HG03196 (cell line): ENCODE measurements at regions not wholly inside any gene's neighbourhood (a gene's known extent, or its start where the extent isn't known, plus 50 kb on each side); places are given as distances from the start of the nearest gene placed in this dataset.
"Not testable (repeated sequence)": the region's sequence is repeated elsewhere in the genome, so short reads cannot be mapped to it uniquely, and the experiment has no call there.

Experiments
- ATAC-seq: cut with Tn5 transposase; IDR thresholded peaks from one replicate; pipeline ENCODE4 v1.9.1; 2021; ENCODE audit not compliant: unreplicated experiment

- no peak for ATAC-seq
Observed at GRCh38 chr6:167661552-167662044, 165.1 kb upstream of the AFDN start.

- no peak for ATAC-seq
Observed at GRCh38 chr6:167662075-167662880, 164.4 kb upstream of the AFDN start.

- ATAC-seq, result no peak
Observed at GRCh38 chr6:167662881-167663205, 163.9 kb upstream of the AFDN start.

DNA sequence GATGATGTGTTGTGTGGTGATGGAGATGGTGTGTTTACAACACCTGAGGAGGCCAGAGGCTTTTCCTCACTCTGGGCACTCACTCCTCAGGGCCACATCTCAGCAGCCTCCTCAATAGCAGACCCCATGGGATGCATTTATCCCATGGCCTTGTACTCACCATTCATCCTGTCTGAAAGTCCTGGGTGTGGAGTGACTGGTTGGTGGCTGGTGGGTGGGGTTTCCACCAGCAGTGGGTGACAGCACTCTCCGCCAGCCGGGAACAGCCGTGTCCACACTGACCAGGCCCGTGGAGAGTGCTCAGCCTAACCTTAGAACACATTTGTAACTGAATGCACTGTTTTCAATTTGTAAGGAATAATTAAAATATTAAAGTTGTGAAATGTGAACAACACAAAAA, 163.4 kb upstream of the AFDN start:
- ATAC-seq, result no peak

GRCh38 chr6:167663784-167664443, 162.8 kb upstream of the AFDN start:
- no peak for ATAC-seq

DNA sequence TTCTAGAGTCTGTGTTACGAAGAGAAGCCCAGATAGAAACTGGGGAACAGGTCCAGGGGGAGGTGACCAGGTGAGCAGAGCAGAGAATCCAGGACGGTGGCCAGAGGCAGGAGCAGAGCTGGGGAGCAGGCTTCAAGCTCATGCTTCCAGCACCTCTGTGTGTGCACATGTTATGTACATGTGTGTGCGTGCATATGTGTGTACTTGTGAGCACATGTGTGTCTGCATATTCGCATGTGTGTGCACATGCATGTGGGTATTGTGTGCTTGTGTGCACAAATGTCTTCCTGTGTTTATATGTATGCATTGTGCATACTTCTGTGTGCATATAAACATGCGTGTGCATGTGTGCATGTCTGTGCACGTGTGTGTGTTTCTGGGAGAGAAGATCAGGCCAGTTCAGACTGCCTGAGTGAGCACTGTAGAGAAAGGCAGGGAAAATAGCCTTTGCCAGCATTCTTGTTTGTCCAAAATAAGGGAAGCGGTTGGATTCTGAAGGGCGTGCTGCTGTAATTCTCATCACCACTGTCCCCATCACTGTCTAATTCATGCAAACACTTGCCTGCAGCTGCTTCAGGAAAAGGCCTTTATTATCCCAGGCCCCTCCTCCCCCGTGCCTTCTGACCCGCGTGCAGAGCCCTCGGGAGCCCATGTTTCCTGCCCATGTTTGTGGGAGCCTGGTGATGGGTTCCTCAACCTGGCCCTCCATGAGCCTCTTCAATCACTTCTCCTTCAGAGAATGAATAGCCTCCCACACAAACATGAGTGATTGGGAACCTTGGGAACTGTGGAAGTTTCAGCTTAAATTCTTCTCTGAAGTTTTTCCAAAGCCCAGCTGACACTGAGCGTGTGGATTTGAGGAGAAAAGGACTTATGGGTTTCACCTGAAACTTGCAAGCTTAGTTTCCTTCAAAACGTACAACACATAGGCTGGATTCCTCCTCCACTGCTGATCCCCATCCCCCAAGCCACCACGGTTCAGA, 161.7 kb upstream of the AFDN start:
- ATAC-seq, result no peak

- no peak for ATAC-seq
Observed at GRCh38 chr6:167665698-167666330, 160.9 kb upstream of the AFDN start.

DNA sequence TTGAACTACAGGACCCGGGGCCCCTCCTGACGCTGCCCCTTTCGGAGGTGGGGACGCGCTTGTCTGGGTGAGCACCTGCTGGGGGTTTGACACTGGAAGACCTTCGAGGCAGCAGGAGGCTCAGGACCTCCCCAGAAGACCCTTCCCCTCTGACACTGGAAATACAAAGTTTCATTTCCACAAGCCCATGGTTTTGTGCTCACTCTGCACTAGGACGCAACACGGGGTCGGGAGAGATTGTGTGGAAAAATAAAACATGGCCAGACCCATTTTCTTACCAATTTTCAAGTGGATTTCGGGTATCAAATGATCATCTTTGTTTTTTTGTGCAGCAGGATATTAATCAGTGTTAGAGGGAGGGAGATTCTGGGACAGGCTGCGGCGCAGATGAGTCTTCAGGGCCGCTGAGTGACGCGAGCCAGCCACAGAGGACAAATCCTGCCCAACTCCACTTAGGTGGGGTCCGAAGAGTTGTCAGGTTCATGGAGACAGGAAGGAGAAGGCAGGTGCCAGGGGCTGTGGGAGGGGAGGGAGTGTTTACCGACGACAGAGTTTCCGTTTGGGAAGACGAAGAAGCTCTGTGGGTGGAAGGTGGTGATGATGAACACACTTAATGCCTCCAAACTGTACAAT, 160.0 kb upstream of the AFDN start:
- ATAC-seq, result no peak

GRCh38 chr6:167667204-167668018, 159.3 kb upstream of the AFDN start:
- ATAC-seq, result no peak

DNA sequence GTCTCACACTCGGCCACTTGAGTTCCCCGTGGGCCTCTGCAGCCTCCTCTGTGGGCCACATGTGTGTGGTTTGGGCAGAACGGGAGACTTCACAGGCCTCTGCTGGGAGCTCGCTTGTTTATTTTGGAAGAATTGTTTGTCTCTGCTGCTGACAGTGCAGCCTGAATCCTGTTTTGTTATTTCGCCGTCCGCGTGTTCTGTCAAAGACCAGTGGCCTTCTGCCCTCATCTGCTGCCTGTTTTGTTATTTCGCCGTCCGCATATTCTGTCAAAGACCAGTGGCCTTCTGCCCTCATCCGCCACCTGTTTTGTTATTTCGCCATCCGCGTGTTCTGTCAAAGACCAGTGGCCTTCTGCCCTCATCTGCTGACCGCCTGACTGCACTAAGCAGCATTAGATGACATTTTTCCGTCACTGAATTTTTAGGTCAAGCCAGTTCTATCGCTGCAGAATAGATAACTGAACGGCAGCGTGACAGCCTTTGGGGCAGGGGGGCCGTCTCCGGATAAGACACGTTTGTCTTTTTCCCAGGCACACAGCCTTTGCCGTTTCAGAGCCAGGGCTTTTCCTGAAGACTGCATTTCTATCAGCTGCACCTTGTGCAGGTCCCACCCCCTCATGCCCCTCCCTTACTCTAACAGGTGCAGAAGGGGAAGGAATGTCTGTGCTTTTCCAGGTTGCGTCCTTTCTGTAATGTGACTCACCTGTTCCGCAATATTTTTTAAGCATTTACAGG, 158.5 kb upstream of the AFDN start:
- ATAC-seq, result no peak

- no peak for ATAC-seq
Observed at GRCh38 chr6:167668754-167669552, 157.8 kb upstream of the AFDN start.

DNA sequence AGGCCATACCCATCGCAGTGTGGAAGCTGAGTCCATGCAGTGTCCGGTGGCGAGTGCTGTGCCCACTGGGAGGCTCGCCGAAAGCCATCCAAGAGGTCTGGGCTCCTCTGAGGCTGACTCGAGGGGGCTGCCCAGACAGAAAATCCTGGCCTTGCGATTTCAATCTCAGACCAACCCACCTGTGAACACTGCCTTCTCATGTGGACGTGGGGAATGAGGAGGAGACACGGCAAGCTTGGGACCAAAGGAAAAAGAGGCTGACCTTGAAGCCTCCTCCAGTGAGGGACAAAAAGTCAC, 157.2 kb upstream of the AFDN start:
- no peak for ATAC-seq

- no peak for ATAC-seq
Observed at GRCh38 chr6:167669870-167670802, 156.6 kb upstream of the AFDN start.

- ATAC-seq, result no peak
Observed at GRCh38 chr6:167670938-167671338, 155.8 kb upstream of the AFDN start.

DNA sequence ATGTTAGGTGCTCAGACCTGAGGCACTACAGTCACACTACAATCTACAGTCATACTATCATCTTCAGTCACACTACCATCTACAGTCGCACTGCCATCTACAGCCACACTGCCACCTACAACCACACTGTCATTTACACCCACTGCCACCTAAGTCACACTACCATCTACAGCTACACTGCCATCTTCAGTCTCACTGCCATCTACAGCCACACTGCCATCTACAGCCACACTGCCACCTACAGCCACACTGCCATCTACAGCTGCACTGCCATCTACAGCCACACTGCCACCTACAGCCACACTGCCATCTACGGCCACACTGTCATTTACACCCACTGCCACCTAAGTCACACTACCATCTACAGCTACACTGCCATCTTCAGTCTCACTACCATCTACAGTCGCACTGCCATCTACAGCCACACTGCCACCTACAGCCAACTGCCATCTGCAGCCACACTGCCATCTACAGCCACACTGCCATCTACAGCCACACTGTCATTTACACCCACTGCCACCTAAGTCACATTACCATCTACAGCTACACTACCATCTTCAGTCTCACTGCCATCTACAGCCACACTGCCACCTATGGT, 155.2 kb upstream of the AFDN start:
- not testable (repeated sequence) for ATAC-seq

DNA sequence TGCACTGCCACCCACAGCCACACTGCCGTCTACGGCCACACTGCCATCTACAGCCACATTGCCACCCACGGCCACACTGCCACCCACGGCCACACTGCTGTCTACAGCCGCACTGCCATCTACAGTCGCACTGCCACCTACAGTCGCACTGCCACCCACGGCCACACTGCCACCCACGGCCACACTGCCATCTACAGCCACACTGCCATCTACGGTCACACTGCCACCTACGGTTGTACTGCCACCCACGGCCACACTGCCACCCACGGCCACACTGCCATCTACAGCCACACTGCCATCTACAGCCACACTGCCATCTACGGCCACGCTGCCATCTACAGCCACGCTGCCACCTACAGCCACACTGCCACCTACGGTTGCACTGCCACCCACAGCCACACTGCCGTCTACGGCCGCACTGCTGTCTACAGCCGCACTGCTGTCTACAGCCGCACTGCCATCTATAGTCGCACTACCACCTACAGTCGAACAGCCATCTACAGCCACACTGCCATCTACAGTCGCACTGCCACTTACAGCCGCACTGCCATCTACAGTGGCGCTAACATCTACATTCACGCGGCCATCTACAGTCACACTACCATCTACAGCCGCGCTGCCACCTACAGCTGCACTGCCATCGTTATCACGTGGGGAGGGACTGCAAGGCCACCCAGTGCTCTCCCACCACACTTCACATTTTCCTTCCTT, 154.6 kb upstream of the AFDN start:
- no peak for ATAC-seq
